ENCODE measurements at regions not wholly inside any gene's neighbourhood (a gene's known extent, or its start where the extent isn't known, plus 50 kb on each side); places are given as distances from the start of the nearest gene placed in this dataset.

DNA sequence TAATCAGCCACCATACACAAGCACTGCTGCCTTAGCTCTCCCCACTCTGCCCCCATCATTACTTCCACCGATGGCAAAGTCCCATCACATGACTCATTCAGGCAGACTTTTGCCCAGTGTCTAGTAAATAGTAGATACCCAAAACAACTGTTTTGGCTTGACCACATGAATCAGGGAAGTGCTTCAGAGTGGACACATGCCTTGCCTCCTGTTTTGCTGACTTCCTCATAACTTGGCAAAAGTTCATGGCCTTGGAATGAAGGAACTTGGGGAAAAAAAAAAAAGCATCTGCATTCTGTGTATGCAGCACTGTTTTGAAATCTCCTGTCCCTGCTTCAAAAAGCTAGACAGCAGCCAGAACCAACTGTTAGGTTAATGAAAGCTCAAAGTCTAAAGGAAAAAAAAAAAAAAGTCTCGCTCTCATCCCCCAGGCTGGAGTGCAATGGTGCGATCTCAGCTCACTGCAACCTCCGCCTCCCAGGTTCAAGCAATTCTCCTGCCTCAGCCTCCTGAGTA lies 335.3 kb downstream of the FAM181B start:
- TF ChIP-seq, protein P1, sequence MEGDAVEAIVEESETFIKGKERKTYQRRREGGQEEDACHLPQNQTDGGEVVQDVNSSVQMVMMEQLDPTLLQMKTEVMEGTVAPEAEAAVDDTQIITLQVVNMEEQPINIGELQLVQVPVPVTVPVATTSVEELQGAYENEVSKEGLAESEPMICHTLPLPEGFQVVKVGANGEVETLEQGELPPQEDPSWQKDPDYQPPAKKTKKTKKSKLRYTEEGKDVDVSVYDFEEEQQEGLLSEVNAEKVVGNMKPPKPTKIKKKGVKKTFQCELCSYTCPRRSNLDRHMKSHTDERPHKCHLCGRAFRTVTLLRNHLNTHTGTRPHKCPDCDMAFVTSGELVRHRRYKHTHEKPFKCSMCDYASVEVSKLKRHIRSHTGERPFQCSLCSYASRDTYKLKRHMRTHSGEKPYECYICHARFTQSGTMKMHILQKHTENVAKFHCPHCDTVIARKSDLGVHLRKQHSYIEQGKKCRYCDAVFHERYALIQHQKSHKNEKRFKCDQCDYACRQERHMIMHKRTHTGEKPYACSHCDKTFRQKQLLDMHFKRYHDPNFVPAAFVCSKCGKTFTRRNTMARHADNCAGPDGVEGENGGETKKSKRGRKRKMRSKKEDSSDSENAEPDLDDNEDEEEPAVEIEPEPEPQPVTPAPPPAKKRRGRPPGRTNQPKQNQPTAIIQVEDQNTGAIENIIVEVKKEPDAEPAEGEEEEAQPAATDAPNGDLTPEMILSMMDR (IDR thresholded peaks at IDR 0.05; ENCODE audit: poor library complexity): no peak
- TF ChIP-seq EZH2phosphoT487 (IDR thresholded peaks at IDR 0.05; ENCODE audit: low read depth, severe bottlenecking, unreplicated experiment): no peak
- TF ChIP-seq EZH2 (IDR thresholded peaks at IDR 0.05; ENCODE audit: borderline replicate concordance): no peak
